GM13977 (cell line): ENCODE measurements at regions not wholly inside any gene's neighbourhood (a gene's known extent, or its start where the extent isn't known, plus 50 kb on each side); places are given as distances from the start of the nearest gene placed in this dataset.

Source experiments
- DNase-seq: peaks from one replicate; pipeline ENCODE4 v3.0.0; 2012; ENCODE audit warnings: low spot score
- CTCF ChIP-seq: IDR thresholded peaks from 2 replicates; pipeline ENCODE4 v1.5.1; 2012; ENCODE audit warnings: mild to moderate bottlenecking, control low read depth; ENCODE audit not compliant: insufficient read depth; ENCODE audit errors: extremely low read depth, missing control alignments
- in situ Hi-C: fragments of 300-500 bp; cut with MboI; formaldehyde crosslinking; loops from one replicate; pipeline ENCODE4 v1.12.0; 2022; ENCODE audit warnings: low sequenced_read_pairs, low pct_unique_long_range_greater_than_20kb, mixed read lengths, inconsistent platforms; ENCODE audit not compliant: unreplicated experiment

- in situ Hi-C loops: no loop called here
- no peak for DNase-seq
These were observed 284.1 kb upstream of the ONECUT1 start for GRCh38 chr15:53074221-53074620.

GRCh38 chr15:53072077-53072476 lies 281.9 kb upstream of the ONECUT1 start:
- no peak for DNase-seq
- TF ChIP-seq CTCF: no peak
- in situ Hi-C loops: no loop called here

More at GRCh38 chr15:53074221-53074620, 284.1 kb upstream of the ONECUT1 start:
- TF ChIP-seq CTCF: no peak

- in situ Hi-C loops: no loop called here
- DNase-seq: no peak
- no peak for TF ChIP-seq CTCF
These were observed 278.5 kb upstream of the ONECUT1 start for GRCh38 chr15:53068636-53069035.

GRCh38 chr15:53059273-53060043 lies 269.3 kb upstream of the ONECUT1 start:
- in situ Hi-C loops: no loop called here
- TF ChIP-seq CTCF: no peak
- no peak for DNase-seq

GRCh38 chr15:53046153-53046790 lies 256.1 kb upstream of the ONECUT1 start:
- in situ Hi-C loops: no loop called here
- no peak for DNase-seq
- TF ChIP-seq CTCF: no peak

- no peak for DNase-seq
- no peak for TF ChIP-seq CTCF
- in situ Hi-C loops: no loop called here
These were observed 248.5 kb upstream of the ONECUT1 start for GRCh38 chr15:53038655-53038941.
